ENCODE measurements at regions not wholly inside any gene's neighbourhood (a gene's known extent, or its start where the extent isn't known, plus 50 kb on each side); places are given as distances from the start of the nearest gene placed in this dataset.

- H2AFZ ChIP-seq (ENCODE audit: control insufficient read depth, low read depth, low read length), result no peak overlapping the region
- DNase-seq (ENCODE audit: low read depth, low spot score) (no peak), ATAC-seq (no peak), FAIRE-seq (no peak)
- H3K4me2 ChIP-seq (ENCODE audit: control insufficient read depth, insufficient read depth), result no peak overlapping the region
- ChIA-PET SMC1A (ENCODE audit: uncharacterized antibody, unreplicated experiment) (interaction anchor here (1.2 kb wide), 1 partner anchor 11 kb away, joined by 3 read pairs; no protein-coding TSS in a partner anchor), CTCF (no interaction called here), RAD21 (ENCODE audit: unreplicated experiment) (no interaction called here), POLR2A (no interaction called here)
- intact Hi-C loops (cut with micrococcal nuclease; ENCODE audit: unreplicated experiment) (no loop called here), in situ Hi-C loops (cut with MboI) (no loop called here)
- H4K20me1 ChIP-seq (ENCODE audit: control insufficient read depth, insufficient read depth), result no peaks in the 10 kb centered on the region
- H3K27ac ChIP-seq (ENCODE audit: control insufficient read depth, insufficient read depth), result no peak overlapping the region
- no peaks in the 10 kb centered on the region for H3K4me1 ChIP-seq (ENCODE audit: control insufficient read depth, insufficient read depth, low read length)
- H3K27me3 ChIP-seq (replicated peaks in 1 of 2; ENCODE audit: control insufficient read depth in 2 of 2, insufficient read depth in 2 of 2, low read length in 1 of 2), result no peaks in the 10 kb centered on the region
- no peaks in the 10 kb centered on the region for H3K79me2 ChIP-seq (ENCODE audit: control insufficient read depth, insufficient read depth, low read length)
- H3K36me3 ChIP-seq (ENCODE audit: control insufficient read depth in 2 of 2, insufficient read depth in 2 of 2, low read length in 1 of 2), result no peaks in the 10 kb centered on the region
- H3K9ac ChIP-seq (ENCODE audit: control insufficient read depth, insufficient read depth, low read length), result no peak overlapping the region
- WGBS (ENCODE audit: insufficient coverage, insufficient replicate concordance, low lambda C conversion rate, missing lambda C conversion rate), result 59% methylated on average over 1 of the region's 1 CpG
- TF ChIP-seq, protein P1, sequence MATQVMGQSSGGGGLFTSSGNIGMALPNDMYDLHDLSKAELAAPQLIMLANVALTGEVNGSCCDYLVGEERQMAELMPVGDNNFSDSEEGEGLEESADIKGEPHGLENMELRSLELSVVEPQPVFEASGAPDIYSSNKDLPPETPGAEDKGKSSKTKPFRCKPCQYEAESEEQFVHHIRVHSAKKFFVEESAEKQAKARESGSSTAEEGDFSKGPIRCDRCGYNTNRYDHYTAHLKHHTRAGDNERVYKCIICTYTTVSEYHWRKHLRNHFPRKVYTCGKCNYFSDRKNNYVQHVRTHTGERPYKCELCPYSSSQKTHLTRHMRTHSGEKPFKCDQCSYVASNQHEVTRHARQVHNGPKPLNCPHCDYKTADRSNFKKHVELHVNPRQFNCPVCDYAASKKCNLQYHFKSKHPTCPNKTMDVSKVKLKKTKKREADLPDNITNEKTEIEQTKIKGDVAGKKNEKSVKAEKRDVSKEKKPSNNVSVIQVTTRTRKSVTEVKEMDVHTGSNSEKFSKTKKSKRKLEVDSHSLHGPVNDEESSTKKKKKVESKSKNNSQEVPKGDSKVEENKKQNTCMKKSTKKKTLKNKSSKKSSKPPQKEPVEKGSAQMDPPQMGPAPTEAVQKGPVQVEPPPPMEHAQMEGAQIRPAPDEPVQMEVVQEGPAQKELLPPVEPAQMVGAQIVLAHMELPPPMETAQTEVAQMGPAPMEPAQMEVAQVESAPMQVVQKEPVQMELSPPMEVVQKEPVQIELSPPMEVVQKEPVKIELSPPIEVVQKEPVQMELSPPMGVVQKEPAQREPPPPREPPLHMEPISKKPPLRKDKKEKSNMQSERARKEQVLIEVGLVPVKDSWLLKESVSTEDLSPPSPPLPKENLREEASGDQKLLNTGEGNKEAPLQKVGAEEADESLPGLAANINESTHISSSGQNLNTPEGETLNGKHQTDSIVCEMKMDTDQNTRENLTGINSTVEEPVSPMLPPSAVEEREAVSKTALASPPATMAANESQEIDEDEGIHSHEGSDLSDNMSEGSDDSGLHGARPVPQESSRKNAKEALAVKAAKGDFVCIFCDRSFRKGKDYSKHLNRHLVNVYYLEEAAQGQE (IDR thresholded peaks at IDR 0.05; ENCODE audit: low read depth, low read length), result no peak
- TF ChIP-seq HDAC6 (IDR thresholded peaks at IDR 0.05; ENCODE audit: unreplicated experiment) (no peak), NR2C2 (IDR thresholded peaks at IDR 0.05; ENCODE audit: borderline replicate concordance, control insufficient read depth, insufficient read length, low read depth) (no peak), SMARCA5 (IDR thresholded peaks at IDR 0.05) (no peak), ZBTB40 (IDR thresholded peaks at IDR 0.05; ENCODE audit: borderline replicate concordance) (no peak), SREBF2 (IDR thresholded peaks at IDR 0.05; ENCODE audit: low read length) (no peak), JUND (IDR thresholded peaks at IDR 0.05; ENCODE audit: low read depth, low read length) (no peak), CBX3 (IDR thresholded peaks at IDR 0.05; ENCODE audit: borderline replicate concordance, low read depth) (no peak), NFIC (IDR thresholded peaks at IDR 0.05; ENCODE audit: low read depth, low read length) (no peak)
- no peaks in the 10 kb centered on the region for H3K9me3 ChIP-seq (replicated peaks; ENCODE audit: control insufficient read depth, insufficient read depth, low read length)
- H3K4me3 ChIP-seq, result no peak overlapping the region
- no TSS peak for BruUV-seq (replicated peaks)
Measured at GRCh38 chr1:194228427-194228826, 1042.0 kb upstream of the B3GALT2 start.
